GM04504 (cell line): ENCODE measurements at regions not wholly inside any gene's neighbourhood (a gene's known extent, or its start where the extent isn't known, plus 50 kb on each side); places are given as distances from the start of the nearest gene placed in this dataset.

Experiments used
- DNase-seq: peaks from one replicate; pipeline ENCODE4 v3.0.0-alpha.2; 2012; ENCODE audit warnings: low read depth

DNA sequence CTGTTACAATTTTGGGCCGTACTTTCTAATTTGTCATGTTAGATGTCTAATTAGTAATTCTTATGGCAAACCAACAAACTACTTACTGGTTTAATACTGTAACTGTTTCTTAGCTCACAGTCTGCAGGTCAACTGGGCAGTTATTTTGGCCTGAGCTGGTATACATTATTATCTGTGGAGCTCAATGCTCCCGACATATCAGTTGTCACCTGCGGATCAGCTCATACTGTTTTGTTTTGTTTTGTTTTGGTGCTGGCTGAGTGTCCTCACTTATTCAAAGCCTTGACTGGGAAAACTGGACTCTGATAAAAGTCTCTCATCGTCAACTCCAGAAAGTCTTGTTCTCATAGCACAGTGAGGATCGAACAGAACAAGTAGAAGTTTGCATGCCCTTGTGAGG is 1060.6 kb upstream of the CDH8 start:
- DNase-seq: no peak

- no peak for DNase-seq
Measured at GRCh38 chr16:63092736-63093135, 1056.5 kb upstream of the CDH8 start.

- DNase-seq: no peak
Measured at GRCh38 chr16:63082101-63082500, 1045.9 kb upstream of the CDH8 start.

DNA sequence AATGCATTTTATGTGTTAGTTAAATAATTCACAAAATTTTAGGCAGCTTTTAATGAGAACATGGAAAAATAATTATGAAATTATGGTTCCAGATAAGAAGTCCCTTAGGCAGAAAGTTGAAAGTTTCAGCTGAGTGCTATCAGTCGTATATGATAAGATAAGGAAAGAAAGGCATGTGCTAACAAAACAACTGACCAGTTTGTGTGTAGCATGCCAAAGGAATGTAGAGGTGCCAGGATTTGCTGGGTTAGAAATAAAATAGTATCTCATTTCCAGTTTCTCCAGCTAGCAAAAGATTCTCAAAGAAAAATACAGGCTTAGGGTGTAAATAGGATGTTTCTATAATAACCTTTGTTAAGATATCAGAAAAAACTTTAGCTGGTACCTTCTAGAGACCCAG is 1044.5 kb upstream of the CDH8 start:
- DNase-seq: no peak

DNA sequence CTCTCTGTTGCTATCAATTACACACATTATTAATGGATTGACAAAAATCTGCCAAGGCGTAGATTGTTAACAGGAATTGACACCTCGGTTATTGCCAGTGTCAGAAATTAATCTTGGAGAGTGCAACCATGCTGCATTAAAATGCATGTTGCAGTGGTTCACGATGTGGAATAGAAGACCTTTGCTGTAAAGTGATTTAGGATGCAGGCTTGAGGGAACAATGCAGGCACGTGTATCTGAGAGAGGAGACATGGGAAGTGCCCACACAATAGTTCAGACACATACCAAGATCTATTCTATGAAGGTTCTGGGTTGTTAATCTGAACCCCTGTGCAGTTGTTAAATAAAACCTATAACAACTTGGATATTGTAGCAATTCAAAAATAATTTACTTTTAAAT is 1032.8 kb upstream of the CDH8 start:
- DNase-seq: no peak

- no peak for DNase-seq
Measured at GRCh38 chr16:63067141-63067540, 1030.9 kb upstream of the CDH8 start.

- DNase-seq: no peak
Measured at GRCh38 chr16:63066552-63066951, 1030.3 kb upstream of the CDH8 start.

GRCh38 chr16:63061319-63061718 is 1025.1 kb upstream of the CDH8 start:
- no peak for DNase-seq

GRCh38 chr16:63059676-63060075 is 1023.4 kb upstream of the CDH8 start:
- DNase-seq: no peak

DNA sequence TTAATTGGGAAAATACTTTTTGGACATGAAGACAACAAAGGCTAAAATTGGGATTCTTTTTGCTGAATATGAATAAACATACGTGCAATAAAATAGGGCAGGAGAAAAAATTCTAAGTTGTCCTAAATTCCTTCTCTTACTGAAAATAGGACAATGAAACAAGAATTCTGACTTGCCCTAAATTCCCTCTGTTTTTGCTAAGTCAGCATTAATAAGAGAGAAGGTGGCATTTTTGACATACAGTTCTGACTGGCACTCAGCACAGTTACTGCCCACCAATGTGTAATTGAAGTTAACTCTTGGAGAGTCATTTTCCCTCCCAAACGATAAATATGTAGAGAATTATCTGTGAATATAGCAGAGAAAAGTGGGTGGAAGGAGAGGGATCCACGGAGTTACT is 1021.1 kb upstream of the CDH8 start:
- DNase-seq: no peak

DNA sequence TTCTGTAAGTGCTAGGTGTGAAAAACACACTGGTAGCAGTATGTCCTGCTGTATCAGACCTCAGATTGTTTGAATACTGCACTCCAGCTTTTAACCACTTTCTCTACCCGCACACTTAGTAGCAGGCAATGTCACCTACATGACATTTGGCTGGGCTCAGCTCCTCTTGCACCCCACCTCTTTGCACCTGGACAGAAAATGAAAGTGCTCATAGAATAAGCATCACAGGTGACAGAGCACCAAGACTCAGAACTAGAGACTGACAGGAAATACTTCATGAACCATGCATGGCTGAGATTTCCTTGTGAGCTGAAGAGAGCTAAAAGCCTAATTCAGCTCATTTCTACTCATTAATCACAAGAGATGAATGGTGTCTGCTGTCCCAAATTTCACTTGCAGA is 1014.2 kb upstream of the CDH8 start:
- DNase-seq: no peak

DNA sequence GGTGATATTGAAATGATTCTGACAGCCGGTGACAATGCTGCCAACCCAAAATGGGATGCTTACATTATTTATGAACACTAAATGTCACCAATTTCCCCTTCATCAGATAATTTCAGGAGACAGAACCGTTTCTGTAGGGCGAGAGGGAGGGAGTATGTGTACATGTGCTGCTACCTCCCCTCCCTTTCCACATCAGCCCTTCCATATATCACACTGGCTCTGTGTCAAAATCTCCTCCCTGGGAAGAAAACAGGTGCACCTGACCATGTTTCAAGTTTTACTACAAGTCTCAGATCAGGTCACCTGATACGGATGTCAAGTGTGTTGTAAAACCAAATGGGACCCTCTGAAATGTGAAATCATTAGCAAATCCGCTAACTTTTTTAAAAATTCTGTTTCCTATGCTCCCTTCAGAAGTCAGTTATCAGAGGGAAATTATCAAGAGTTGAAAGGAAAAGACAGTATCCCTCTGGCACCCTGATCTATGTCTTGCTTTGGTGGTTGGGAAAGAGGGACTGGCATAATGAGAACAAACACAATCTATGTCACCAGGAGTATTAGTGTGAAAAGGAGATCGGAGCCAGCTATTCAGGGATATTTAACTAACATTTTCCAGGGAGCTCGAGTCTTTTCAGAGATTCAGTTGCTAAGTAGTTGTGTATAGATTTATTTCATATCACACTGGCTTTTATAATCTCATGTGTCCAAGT is 1002.3 kb upstream of the CDH8 start:
- no peak for DNase-seq

GRCh38 chr16:63037761-63038396 is 1001.6 kb upstream of the CDH8 start:
- DNase-seq: no peak

DNA sequence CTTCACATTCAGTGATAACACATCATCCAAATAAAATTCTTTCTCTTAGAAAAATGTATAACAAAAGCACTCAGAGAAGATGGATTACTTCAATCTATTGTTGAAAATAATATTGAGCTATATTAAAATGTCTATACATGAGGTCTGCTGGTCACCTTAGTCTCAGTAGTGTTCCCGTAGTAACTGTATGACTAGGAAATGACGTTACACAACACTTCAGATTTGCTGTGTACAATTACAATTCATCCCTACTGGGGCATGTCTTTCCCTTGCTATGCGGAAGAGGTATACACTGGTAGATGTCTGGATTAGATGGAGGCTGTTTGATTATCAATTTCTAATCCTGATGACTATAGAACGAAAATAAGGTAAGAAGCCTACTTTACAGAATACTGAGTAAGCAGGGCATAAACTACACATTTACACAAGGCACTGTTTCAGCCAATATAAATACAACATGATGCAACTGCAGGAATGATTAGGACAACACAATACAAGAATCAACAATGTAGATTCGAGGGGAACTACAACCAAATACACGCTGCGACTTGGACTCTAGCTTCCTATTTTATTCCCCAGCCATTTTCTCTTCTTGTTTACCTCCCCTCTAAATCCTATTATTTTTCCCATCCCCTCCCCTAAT is 982.5 kb upstream of the CDH8 start:
- no peak for DNase-seq

GRCh38 chr16:63008688-63009087 is 972.5 kb upstream of the CDH8 start:
- DNase-seq: no peak

DNA sequence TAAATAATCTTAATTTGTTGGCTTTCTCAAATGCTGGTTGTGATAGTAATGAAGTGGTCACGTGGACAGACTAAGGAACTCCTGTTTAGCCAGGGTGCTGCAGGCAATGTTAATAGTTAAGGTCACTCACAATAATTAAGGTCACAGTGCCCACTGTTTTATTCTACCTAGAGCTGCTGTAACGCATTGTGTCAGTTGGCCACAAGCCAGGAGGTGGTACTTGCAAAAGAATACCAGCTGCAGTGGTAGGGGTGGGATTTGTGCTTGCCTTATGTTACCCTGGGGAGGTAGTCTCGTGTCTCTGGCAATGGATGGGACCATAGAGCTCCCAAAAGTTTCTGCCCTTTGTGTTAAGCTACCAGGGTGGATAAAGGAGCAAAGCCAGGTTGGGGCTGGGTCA is 969.1 kb upstream of the CDH8 start:
- no peak for DNase-seq

- DNase-seq: no peak
Measured at GRCh38 chr16:62989480-62989879, 953.2 kb upstream of the CDH8 start.

DNA sequence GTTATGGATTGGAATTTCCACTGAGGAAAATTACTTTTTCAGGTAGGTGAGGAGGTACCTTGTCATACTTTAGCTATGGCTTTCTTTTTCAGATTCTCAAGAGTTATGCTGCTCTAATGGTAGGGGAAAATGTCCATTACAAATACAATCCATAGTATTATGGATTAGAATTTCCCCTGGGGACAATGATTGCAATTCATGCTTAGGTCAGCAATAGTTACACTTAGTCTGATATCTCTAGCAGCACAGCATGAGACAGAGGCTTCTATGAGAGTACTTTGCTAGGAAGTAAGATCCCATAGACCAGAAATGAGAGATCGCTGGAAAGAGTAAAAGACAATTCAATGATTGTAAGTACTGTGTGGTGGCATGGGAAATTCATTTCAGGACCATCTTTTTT is 949.5 kb upstream of the CDH8 start:
- DNase-seq: no peak

DNA sequence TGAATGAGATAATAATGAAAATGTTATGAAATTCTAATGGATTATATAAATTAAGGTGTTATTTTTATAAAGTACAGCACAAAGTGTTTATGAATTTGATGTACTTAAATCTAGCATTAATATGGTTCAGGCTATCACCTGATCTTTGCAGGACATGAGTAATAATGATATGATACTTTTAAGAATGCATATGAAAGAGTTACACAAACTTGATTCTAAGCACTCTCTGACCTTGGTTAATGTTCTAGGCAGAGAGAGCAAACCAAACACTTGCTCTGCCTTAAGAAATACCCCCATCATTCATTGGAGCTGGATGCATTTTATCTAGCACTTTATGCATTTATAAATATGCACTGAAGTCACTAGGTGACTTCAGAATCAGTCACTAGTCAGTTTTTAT is 942.2 kb upstream of the CDH8 start:
- no peak for DNase-seq

DNA sequence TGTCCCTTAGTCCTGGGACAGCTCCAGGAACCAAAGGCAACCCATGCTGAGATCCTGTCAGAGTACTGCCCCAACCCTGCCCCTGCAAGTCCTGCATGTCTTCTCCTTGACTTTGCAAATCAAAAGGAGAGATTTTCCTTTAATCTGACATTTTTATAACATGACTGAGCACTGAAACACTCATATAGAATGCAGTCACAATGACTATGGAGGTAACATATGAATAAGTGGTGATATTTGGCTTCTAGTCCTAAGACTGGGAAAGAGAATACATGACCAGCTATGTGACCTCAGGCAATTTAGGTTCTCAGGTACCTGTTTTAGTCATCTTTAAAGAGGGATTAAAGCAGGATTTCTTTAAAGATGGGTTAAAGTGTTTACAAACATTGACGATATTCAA is 941.6 kb upstream of the CDH8 start:
- DNase-seq: no peak

DNA sequence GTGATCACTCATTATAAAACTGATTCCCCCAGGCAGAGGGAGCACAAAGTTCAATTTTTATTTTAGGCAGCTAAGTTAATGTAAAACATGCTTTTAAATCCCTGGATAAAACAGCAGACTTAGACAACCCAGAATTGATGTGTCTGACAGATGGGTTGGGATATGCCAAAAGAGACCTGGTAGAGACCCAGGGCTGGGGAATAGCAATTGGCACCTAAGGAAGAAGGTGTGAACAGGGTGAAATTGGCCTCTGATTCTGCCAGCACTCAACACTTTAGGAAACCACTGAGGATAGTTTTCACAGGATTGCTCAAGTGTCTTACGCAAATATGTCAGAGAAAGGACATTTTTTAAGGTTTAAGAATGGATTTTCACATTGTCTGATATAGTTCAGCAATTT is 938.2 kb upstream of the CDH8 start:
- no peak for DNase-seq

GRCh38 chr16:62970851-62971250 is 934.6 kb upstream of the CDH8 start:
- DNase-seq: no peak

DNA sequence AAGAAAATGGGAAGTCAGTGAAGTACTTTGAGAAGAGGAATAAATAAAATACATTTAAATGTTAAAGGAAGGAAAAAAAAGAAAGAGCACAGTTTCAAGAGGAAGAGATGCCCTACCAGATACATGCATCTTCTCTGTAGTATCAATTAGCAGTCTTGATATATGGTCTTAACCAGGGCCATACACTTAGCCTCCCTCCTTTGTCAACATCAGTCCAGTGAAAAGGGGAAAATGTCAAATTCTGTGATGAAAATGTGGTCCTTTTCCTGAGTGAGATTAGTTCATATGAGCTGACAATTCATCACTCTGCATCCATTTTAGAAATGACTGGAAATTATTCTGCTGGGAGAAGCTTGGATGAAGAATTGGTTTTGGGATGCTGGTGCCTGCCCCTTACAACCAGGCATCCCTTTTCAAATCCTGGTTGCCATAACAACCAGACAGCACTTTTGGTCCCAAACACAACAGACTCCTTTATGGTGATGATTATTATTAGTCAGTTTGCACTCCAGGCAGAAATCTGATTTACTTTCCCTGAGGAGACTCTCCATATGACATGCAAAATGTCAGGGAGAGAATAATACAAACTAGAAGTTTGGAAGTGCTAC is 933.6 kb upstream of the CDH8 start:
- no peak for DNase-seq
